ENCODE measurements at regions not wholly inside any gene's neighbourhood (a gene's known extent, or its start where the extent isn't known, plus 50 kb on each side); places are given as distances from the start of the nearest gene placed in this dataset.

GRCh38 chr22:23485490-23485889 lies 94.6 kb downstream of the IGLL1 start:
- Histone ChIP-seq H3K4me3 (replicated peaks in 1 of 3; ENCODE audit: low read depth in 2 of 3, low read length in 3 of 3) (no peak overlapping the region), H3K9ac (ENCODE audit: insufficient read depth, low read length, poor library complexity, severe bottlenecking) (no peak overlapping the region), H3K4me1 (ENCODE audit: control insufficient read depth in 1 of 2, insufficient read depth in 2 of 2, low read length in 2 of 2) (no peaks in the 10 kb centered on the region), H3K36me3 (replicated peaks in 1 of 2; ENCODE audit: control insufficient read depth in 1 of 2, insufficient read depth in 2 of 2, low read length in 2 of 2) (no peaks in the 10 kb centered on the region), H3K9me3 (replicated peaks in 1 of 2; ENCODE audit: control insufficient read depth in 1 of 2, insufficient read depth in 1 of 2, low read length in 2 of 2) (peaks cover 0 to 3% of the 10 kb centered on the region in 2 donors), H3K27me3 (ENCODE audit: control insufficient read depth in 2 of 2, insufficient read depth in 2 of 2, low read length in 2 of 2) (no peaks in the 10 kb centered on the region), H2AFZ (ENCODE audit: insufficient read depth, low read depth, low read length, poor library complexity, severe bottlenecking) (no peak overlapping the region), H4K20me1 (ENCODE audit: insufficient read depth, low read length) (no peaks in the 10 kb centered on the region), H3K4me2 (replicated peaks; ENCODE audit: extremely low read depth, low read length, poor library complexity, severe bottlenecking) (no peak overlapping the region), H3K79me2 (ENCODE audit: insufficient read depth, low read length) (no peaks in the 10 kb centered on the region), H3K27ac (ENCODE audit: low read depth in 1 of 2, low read length in 2 of 2) (no peak overlapping the region)
- TF ChIP-seq CTCF (IDR thresholded peaks at IDR 0.05): no peak
- 80% methylated on average over 1 of the region's 4 CpGs for WGBS (ENCODE audit: insufficient coverage)
- intact Hi-C loops (cut with micrococcal nuclease): no loop called here
- H3K4me3 Mint-ChIP-seq: no peak overlapping the region
- H3K27me3 Mint-ChIP-seq (ENCODE audit: low read depth in 3 of 3): peaks cover 0 to 2% (median 2%) of the 10 kb centered on the region in 3 donors
- H3K4me1 Mint-ChIP-seq: no peaks in the 10 kb centered on the region
- H3K9me3 Mint-ChIP-seq: no peaks in the 10 kb centered on the region
- DNase-seq: no peak
- H3K27ac Mint-ChIP-seq: no peak overlapping the region
- H3K36me3 Mint-ChIP-seq: no peaks in the 10 kb centered on the region

GRCh38 chr22:23484651-23485050 lies 95.4 kb downstream of the IGLL1 start:
- peaks cover 0 to 2% (median 0%) of the 10 kb centered on the region in 3 donors for H3K27me3 Mint-ChIP-seq (ENCODE audit: low read depth in 3 of 3)
- no peaks in the 10 kb centered on the region for H3K79me2 ChIP-seq (ENCODE audit: insufficient read depth, low read length)
- H3K4me3 Mint-ChIP-seq: no peak overlapping the region
- H3K36me3 ChIP-seq (replicated peaks in 1 of 2; ENCODE audit: control insufficient read depth in 1 of 2, insufficient read depth in 2 of 2, low read length in 2 of 2): no peaks in the 10 kb centered on the region
- no peak overlapping the region for H3K9ac ChIP-seq (ENCODE audit: insufficient read depth, low read length, poor library complexity, severe bottlenecking)
- no peaks in the 10 kb centered on the region for H3K27me3 ChIP-seq (ENCODE audit: control insufficient read depth in 2 of 2, insufficient read depth in 2 of 2, low read length in 2 of 2)
- no peaks in the 10 kb centered on the region for H3K4me1 Mint-ChIP-seq
- TF ChIP-seq CTCF (IDR thresholded peaks at IDR 0.05): no peak
- no peaks in the 10 kb centered on the region for H3K4me1 ChIP-seq (ENCODE audit: control insufficient read depth in 1 of 2, insufficient read depth in 2 of 2, low read length in 2 of 2)
- intact Hi-C loops (cut with micrococcal nuclease): no loop called here
- H3K27ac Mint-ChIP-seq: no peak overlapping the region
- H3K4me2 ChIP-seq (replicated peaks; ENCODE audit: extremely low read depth, low read length, poor library complexity, severe bottlenecking): no peak overlapping the region
- no peaks in the 10 kb centered on the region for H4K20me1 ChIP-seq (ENCODE audit: insufficient read depth, low read length)
- no peak overlapping the region for H3K4me3 ChIP-seq (replicated peaks in 1 of 3; ENCODE audit: low read depth in 2 of 3, low read length in 3 of 3)
- H3K27ac ChIP-seq (ENCODE audit: low read depth in 1 of 2, low read length in 2 of 2): no peak overlapping the region
- WGBS (ENCODE audit: insufficient coverage): no CpG with 5 or more reads among the region's 5 CpGs
- no peak overlapping the region for H2AFZ ChIP-seq (ENCODE audit: insufficient read depth, low read depth, low read length, poor library complexity, severe bottlenecking)
- H3K9me3 ChIP-seq (replicated peaks in 1 of 2; ENCODE audit: control insufficient read depth in 1 of 2, insufficient read depth in 1 of 2, low read length in 2 of 2): peaks cover 0 to 3% of the 10 kb centered on the region in 2 donors
- no peaks in the 10 kb centered on the region for H3K9me3 Mint-ChIP-seq
- no peaks in the 10 kb centered on the region for H3K36me3 Mint-ChIP-seq
- DNase-seq: no peak
